Spleen (tissue), 7 donors: ENCODE measurements at regions not wholly inside any gene's neighbourhood (a gene's known extent, or its start where the extent isn't known, plus 50 kb on each side); places are given as distances from the start of the nearest gene placed in this dataset.

Experiments
- POLR2A ChIP-seq, 3 donors: fragments of 450-650 bp; IDR thresholded peaks; one replicate each; pipeline ENCODE4 v1.5.1; 2017; ENCODE audit warnings: antibody characterized with exemption in 3 of 3, mild to moderate bottlenecking in 1 of 3
- POLR2AphosphoS5 ChIP-seq, 3 donors: sonication (generic); formaldehyde crosslinking; IDR thresholded peaks; one replicate each; pipeline ENCODE4 v1.5.1; 2017; ENCODE audit warnings: antibody characterized with exemption in 3 of 3
- TF ChIP-seq, protein P1 (sequence below), 11 experiments: fragments of 200-600 bp in 7 of 11; fragments of 450-650 bp in 4 of 11; sonication (generic) in 4 of 11; IDR thresholded peaks in 8 of 11; conservative IDR thresholded peaks in 3 of 11; 1 replicate in 7 of 11; 2 replicates in 4 of 11; pipeline versions ENCODE4 v1.4.0 to v1.8.0; 2016 to 2021; ENCODE audit warnings: antibody characterized with exemption in 11 of 11, inconsistent platforms in 4 of 11, mild to moderate bottlenecking in 1 of 11
- donor health status: DM: no; HTN: no; CAD: no; lungs with moderate emphysema.
- donor health status: DM: no; HTN: no; CAD: no.
- donor health status: DM: no; HTN: no; CAD: no.

DNA sequence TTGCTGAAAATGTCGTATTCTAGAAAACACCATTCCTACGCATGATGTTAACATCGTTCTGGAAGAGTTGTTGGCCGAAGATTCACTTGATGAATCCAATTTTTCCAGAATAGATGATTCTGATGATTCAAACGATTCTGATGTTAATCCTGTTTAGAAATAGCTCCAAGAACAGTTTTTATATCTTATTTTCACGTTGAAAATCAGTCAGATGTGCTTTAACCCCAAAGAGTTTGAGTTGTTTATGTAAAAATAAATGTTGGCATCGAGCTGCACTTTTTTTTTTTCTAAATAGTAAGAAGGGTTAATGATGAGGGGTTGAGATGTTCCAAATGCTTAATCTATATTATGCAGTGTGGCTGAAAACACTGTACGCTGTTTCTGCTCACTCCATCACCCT, 99.9 kb upstream of the LINC00305 start:
- TF ChIP-seq POLR2A (IDR thresholded peaks at IDR 0.05): no peak
- TF ChIP-seq, protein P1, sequence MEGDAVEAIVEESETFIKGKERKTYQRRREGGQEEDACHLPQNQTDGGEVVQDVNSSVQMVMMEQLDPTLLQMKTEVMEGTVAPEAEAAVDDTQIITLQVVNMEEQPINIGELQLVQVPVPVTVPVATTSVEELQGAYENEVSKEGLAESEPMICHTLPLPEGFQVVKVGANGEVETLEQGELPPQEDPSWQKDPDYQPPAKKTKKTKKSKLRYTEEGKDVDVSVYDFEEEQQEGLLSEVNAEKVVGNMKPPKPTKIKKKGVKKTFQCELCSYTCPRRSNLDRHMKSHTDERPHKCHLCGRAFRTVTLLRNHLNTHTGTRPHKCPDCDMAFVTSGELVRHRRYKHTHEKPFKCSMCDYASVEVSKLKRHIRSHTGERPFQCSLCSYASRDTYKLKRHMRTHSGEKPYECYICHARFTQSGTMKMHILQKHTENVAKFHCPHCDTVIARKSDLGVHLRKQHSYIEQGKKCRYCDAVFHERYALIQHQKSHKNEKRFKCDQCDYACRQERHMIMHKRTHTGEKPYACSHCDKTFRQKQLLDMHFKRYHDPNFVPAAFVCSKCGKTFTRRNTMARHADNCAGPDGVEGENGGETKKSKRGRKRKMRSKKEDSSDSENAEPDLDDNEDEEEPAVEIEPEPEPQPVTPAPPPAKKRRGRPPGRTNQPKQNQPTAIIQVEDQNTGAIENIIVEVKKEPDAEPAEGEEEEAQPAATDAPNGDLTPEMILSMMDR (IDR thresholded peaks at IDR 0.05 in 8 of 11, conservative IDR thresholded peaks at IDR 0.05 in 3 of 11): no peak
- TF ChIP-seq POLR2AphosphoS5 (IDR thresholded peaks at IDR 0.05): no peak
